Gastrocnemius medialis (tissue), 4 donors: ENCODE measurements at regions not wholly inside any gene's neighbourhood (a gene's known extent, or its start where the extent isn't known, plus 50 kb on each side); places are given as distances from the start of the nearest gene placed in this dataset.

ENCODE experiments used
- CTCF ChIP-seq, 5 experiments: fragments of 450-650 bp in 3 of 5; fragments of 200-600 bp in 2 of 5; sonication (generic) in 2 of 5; IDR thresholded peaks in 4 of 5; conservative IDR thresholded peaks in 1 of 5; 1 replicate in 4 of 5; 2 replicates in 1 of 5; pipeline ENCODE4 v1.5.1; 2016 to 2019; ENCODE audit warnings: antibody characterized with exemption in 5 of 5, mild to moderate bottlenecking in 3 of 5, moderate library complexity in 3 of 5
- POLR2A ChIP-seq, 2 donors: fragments of 450-650 bp; IDR thresholded peaks; one replicate each; pipeline ENCODE4 v1.6.1; 2017; ENCODE audit warnings: antibody characterized with exemption in 2 of 2, mild to moderate bottlenecking in 2 of 2, moderate library complexity in 2 of 2

- TF ChIP-seq CTCF (IDR thresholded peaks at IDR 0.05 in 4 of 5, conservative IDR thresholded peaks at IDR 0.05 in 1 of 5) = no peak
- no peak for TF ChIP-seq POLR2A (IDR thresholded peaks at IDR 0.05)
Measured at GRCh38 chr18:64260810-64261209, 111.9 kb upstream of the LINC00305 start.
